NB4 (cell line): ENCODE measurements at regions not wholly inside any gene's neighbourhood (a gene's known extent, or its start where the extent isn't known, plus 50 kb on each side); places are given as distances from the start of the nearest gene placed in this dataset.
"Not testable (repeated sequence)": the region's sequence is repeated elsewhere in the genome, so short reads cannot be mapped to it uniquely, and the experiment has no call there.

Source experiments
- DNase-seq: peaks from one replicate; pipeline ENCODE4 v3.0.0; 2010; ENCODE audit warnings: low read depth
- H3K4me3 ChIP-seq: one replicate; pipeline ENCODE4 v1.5.1; 2011; ENCODE audit warnings: mild to moderate bottlenecking, low read depth, low read length, moderate library complexity
- MYC ChIP-seq: IDR thresholded peaks from 2 replicates; pipeline ENCODE4 v1.6.1; 2011; ENCODE audit warnings: low read depth, low read length
- POLR2A ChIP-seq: IDR thresholded peaks from 2 replicates; pipeline ENCODE4 v1.6.1; 2011; ENCODE audit warnings: mild to moderate bottlenecking; ENCODE audit not compliant: insufficient read length; ENCODE audit errors: extremely low read depth
- TF ChIP-seq, protein P1 (sequence below): IDR thresholded peaks from one replicate; pipeline ENCODE4 v1.5.1; 2012; ENCODE audit warnings: low read depth, low read length
- TF ChIP-seq, protein P2 (sequence below): IDR thresholded peaks from 2 replicates; pipeline ENCODE4 v1.6.1; 2011; ENCODE audit warnings: low read depth, low read length

DNA sequence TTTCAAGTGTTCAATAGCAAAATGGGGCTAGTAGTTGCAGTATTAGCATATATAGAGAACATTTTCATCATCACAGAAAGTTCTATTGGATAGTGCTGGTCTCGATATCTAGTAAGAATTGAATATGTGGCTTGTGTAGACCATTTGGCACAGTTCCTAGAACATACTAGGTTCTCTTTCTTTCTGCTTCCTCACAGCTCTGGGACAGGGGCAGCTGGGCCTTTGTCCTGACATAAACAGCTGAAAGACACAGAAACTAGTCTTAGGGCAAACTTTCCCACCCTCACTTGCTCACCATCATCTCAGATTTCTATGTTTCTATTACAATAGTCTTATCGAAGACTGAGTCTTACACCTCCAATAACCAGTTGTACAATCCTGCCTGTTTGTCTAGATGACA, 63.7 kb upstream of the DLG1 start:
- TF ChIP-seq, protein P1, sequence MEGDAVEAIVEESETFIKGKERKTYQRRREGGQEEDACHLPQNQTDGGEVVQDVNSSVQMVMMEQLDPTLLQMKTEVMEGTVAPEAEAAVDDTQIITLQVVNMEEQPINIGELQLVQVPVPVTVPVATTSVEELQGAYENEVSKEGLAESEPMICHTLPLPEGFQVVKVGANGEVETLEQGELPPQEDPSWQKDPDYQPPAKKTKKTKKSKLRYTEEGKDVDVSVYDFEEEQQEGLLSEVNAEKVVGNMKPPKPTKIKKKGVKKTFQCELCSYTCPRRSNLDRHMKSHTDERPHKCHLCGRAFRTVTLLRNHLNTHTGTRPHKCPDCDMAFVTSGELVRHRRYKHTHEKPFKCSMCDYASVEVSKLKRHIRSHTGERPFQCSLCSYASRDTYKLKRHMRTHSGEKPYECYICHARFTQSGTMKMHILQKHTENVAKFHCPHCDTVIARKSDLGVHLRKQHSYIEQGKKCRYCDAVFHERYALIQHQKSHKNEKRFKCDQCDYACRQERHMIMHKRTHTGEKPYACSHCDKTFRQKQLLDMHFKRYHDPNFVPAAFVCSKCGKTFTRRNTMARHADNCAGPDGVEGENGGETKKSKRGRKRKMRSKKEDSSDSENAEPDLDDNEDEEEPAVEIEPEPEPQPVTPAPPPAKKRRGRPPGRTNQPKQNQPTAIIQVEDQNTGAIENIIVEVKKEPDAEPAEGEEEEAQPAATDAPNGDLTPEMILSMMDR, result no peak
- no peak for TF ChIP-seq POLR2A
- no peak for TF ChIP-seq MYC
- TF ChIP-seq, protein P2, sequence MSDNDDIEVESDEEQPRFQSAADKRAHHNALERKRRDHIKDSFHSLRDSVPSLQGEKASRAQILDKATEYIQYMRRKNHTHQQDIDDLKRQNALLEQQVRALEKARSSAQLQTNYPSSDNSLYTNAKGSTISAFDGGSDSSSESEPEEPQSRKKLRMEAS, result no peak
- no peak for DNase-seq
- H3K4me3 ChIP-seq, result no peak overlapping the region

DNA sequence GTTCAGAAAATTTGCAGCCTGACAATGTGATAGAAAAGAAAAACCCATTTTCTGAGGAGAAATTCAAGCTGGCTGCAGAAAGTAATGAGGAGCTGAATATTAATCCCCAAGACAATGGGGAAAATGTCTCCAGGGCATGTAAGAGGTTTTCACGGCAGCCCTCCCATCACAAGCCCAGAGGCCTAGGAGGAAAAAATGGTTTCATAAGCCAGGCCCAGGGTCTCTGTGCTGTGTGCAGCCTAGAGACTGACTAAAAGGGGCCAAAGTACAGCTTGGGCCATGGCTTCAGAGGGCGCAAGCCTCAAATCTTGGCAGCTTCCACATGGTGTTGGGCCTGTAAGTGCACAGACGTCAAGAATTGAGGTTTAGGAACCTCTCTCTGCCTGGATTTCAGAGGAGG, 61.7 kb upstream of the DLG1 start:
- DNase-seq, H3K4me3 ChIP-seq: not testable (repeated sequence)

DNA sequence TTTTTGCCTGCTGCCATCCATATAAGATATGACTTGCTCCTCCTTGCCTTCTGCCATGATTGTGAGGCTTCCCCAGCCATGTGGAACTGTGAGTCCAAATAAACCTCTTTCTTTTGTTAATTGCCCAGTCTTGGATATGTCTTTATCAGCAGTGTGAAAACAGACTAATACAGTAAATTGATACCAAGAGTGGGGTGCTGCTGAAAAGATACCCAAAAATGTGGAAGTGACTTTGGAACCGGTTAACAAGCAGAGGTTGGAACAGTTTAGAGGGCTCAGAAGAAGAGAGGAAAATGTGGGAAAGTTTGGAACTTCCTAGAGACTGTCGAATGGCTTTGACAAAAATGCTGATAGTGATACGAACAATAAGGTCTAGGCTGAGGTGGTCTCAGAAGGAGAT, 61.1 kb upstream of the DLG1 start:
- not testable (repeated sequence) for DNase-seq, H3K4me3 ChIP-seq

DNA sequence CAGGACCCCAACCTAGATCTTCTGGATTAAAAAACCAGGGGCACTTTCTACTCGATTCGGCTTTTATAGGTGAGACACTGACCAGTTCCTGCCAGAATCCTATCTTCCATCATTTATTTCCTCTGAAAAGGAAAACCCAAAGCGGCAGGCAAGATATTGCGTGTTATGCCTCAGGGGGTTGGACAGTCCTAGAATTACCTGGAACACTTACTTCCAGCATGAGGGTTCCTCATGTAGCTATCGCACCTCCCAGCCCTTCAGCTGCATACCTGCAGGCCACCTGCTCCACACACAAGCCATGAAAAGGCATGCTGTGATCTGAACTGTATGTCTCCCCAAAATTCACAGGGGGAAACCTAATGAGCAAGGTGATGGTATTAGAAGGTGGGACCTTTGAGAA, 58.3 kb upstream of the DLG1 start:
- no peak overlapping the region for H3K4me3 ChIP-seq
- DNase-seq, result no peak
- TF ChIP-seq, protein P1, result no peak
- TF ChIP-seq POLR2A (no peak), MYC (no peak)
- TF ChIP-seq, protein P2, result no peak

DNA sequence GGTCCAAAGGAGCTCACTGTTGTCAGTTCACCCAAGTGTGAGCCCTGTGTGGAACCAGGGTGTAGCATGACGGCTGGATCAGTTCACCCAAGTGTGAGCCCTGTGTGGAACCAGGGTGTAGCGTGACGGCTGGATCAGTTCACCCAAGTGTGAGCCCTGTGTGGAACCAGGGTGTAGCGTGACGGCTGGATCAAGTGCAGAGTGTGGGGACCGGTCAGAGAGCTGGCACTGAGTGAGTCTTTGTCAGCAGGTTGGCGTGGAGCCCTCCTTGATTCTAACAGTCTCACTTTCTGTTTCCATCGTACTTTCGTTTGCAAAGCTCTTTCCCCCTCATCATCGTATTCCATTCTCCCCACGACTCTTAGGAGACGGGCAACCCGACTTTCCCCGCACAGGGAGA, 57.9 kb upstream of the DLG1 start:
- DNase-seq, result no peak
- no peak overlapping the region for H3K4me3 ChIP-seq
- TF ChIP-seq, protein P1, result no peak
- TF ChIP-seq MYC, result no peak
- no peak for TF ChIP-seq POLR2A

DNA sequence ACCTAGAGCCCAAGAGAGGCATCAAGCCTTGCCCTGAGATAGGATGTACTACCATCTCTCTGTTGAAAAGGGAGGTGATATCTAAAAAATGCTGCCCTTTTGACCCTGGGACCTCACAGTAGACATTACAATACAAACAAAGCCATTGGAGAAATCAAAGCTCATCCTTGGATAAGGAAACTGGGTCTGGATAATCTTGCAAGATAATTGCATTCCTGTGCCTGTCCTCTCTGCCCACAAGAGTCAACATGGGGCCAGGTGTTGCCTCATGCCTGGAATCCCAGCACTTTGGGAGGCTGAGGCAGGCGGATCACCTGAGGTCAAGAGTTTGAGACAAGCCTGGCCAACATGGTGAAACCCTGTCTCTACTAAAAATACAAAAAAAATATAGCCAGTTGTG, 57.3 kb upstream of the DLG1 start:
- DNase-seq, result no peak
- H3K4me3 ChIP-seq, result no peak overlapping the region
- TF ChIP-seq MYC (no peak), POLR2A (no peak)
- TF ChIP-seq, protein P1, result no peak
- TF ChIP-seq, protein P2, result no peak

DNA sequence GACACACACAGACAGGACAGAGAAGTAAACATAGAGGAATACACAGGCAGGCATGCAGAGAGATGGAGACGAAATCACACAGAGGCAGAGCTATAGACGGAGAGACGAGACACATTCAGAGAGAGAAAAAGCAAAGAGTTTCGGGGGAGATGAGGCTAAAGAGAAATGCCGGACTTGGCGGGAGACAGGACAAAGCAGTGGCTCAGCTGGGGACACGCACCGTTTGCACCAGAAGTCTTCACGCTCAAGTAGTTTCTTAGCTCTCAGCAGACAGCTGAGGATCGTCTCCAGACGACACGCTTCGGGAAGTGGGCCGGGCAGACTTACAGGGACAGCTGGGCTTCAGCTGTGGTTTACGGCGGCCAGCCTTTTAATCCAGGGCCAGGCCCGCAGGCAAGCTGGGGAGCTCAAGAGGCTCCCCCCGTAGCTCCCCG, 56.2 kb upstream of the DLG1 start:
- no peak for DNase-seq
- TF ChIP-seq MYC, result no peak
- no peak overlapping the region for H3K4me3 ChIP-seq

DNA sequence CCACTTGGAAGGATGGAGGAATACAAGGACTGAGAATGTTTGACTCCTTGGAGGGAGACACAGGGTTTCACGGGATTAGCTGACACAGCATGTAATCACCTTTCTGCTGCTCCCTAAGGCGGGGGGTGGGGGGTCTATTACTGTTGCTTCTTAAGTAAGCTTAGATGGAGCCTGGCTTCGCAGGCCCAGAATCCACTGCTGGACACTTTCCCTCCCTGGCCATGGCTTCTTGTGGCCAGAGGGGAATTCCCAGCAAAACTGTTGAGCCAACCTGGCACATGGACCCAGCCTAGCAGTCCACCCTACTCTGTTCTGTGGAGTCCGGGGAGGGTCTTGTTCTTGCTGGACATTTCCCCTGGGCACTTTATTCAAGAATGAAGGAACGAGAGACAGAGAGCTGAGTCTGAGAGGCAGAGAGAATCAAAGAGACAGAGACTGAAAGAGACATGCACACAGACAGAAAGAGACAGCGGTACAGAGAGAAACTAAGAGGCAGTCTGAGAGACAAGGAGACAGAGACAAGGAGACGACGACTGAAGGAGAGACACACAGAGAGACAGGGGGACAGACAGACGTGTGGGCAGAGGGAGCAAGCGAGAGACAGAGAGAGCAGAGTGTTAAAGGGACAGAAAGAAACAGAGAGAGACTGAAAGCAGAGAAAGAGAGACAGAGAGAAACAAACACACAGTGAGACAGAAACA, 55.6 kb upstream of the DLG1 start:
- no peak overlapping the region for H3K4me3 ChIP-seq
- TF ChIP-seq, protein P2, result no peak
- TF ChIP-seq POLR2A (no peak), MYC (no peak)
- TF ChIP-seq, protein P1, result no peak
- DNase-seq, result no peak
